ENCODE measurements at regions not wholly inside any gene's neighbourhood (a gene's known extent, or its start where the extent isn't known, plus 50 kb on each side); places are given as distances from the start of the nearest gene placed in this dataset.
A peak's percentile ranks its signal among the peaks of the same experiment; 100 is the strongest.
"Not testable (repeated sequence)": the region's sequence is repeated elsewhere in the genome, so short reads cannot be mapped to it uniquely, and the experiment has no call there.

GRCh38 chr1:81187635-81188034 is 613.1 kb upstream of the ADGRL2 start:
- no peak for DNase-seq

- no peak for DNase-seq
Measured at GRCh38 chr1:81186261-81186660, 614.5 kb upstream of the ADGRL2 start.

DNA sequence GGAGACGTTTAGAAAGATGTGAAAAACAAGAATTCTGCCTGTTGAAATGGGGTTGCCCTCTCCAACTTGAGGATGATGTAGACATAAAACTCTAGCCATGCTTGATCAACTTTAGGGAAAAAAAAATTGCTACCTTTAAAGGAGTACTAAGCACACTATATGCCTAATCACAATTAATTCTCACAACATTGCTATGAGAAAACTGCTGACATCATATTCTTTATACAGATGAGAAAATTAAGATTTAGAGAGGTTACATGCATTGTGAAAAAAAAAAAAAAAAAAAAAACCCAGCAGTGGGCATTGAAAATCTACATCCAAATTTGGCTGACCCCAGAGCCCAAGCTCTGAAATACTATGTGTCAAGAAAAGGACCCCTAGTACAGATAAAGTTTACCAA is 617.2 kb upstream of the ADGRL2 start:
- DNase-seq, result no peak

DNA sequence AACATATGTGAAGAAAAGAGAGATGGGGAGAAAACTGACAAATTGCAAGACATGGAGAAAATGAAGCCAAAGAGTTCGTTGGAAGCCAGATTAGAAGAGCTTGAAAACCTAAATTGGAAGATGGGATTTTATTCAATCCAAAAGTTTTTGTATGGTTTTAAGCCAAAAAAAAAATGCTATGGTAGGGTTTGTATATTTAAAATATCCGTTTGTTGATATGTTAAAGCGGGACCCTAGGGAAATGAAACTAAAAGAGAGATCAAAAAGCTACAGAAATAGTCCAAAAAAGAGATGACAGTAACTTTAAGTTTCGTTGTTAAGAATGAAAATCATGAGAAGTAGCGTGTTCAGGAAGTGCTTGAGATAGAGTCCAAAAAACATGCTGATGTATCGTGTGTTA is 617.7 kb upstream of the ADGRL2 start:
- DNase-seq, result no peak

GRCh38 chr1:81179242-81179641 is 621.5 kb upstream of the ADGRL2 start:
- DNase-seq, result peak in 1 of 2 experiments; percentile 12

GRCh38 chr1:81178431-81179093 is 622.2 kb upstream of the ADGRL2 start:
- DNase-seq, result not testable (repeated sequence)

GRCh38 chr1:81174811-81175476 is 625.8 kb upstream of the ADGRL2 start:
- DNase-seq, result peak; percentile 40 to 49

GRCh38 chr1:81174052-81174451 is 626.7 kb upstream of the ADGRL2 start:
- no peak for DNase-seq

GRCh38 chr1:81172483-81172882 is 628.3 kb upstream of the ADGRL2 start:
- DNase-seq, result no peak

DNA sequence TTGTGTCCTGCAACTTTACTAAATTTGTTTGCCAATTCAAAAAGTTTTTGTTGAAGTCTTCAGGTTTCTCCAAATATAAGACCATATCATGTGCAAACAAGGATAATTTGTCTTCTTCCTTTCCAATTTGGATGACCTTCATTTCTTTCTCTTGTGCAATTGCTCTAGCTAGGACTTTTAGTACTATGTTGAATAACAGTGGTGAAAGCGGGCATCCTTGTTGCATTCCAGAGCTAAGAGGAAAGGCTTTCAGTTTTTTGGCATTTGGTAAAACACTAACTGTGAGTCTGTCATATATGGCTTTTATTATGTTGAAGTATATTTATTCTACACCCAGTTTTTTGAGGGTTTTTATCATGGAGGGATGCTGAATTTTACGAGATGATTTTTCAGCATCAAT is 630.0 kb upstream of the ADGRL2 start:
- DNase-seq, result no peak

- DNase-seq, result peak in 1 of 2 experiments; percentile 16
Measured at GRCh38 chr1:81165963-81166362, 634.8 kb upstream of the ADGRL2 start.

DNA sequence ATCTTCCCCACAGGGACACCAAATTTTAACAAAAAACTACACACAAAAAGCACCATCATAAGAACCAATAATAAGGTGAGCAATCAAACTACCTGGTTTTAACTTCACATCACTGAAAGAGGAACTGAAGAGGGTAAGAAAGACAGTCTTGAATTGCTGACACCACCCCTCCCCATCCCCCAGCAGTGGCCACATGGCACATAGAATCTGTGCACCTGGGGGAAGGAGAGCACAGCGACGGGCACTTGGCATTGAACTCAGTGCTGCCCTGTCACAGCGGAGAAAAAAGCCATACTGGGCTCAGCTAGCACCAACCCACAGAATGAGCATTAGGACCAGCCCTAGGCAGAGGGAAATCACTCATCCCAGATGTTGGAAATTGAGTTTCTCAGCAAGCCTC is 640.0 kb upstream of the ADGRL2 start:
- no peak for DNase-seq

GRCh38 chr1:81158592-81158991 is 642.1 kb upstream of the ADGRL2 start:
- DNase-seq, result no peak

DNA sequence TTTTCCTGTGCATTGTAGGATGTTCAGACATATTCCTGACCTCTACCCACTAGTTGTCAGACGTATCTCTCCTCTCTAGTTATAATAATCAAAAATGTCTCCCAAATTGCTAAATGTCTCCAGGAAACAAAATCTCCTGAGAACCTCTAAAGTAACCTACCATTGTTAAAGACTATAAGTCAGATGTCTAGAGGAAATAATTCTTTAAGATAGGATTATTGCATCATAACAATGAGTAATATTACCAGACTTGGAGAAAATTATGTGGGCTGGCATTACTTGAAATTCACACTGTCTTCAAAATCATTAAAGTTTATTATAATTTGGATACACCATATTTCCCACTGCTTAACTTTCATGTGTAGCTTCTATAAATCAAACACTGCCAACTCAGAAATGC is 643.0 kb upstream of the ADGRL2 start:
- DNase-seq, result no peak

GRCh38 chr1:81156887-81157286 is 643.8 kb upstream of the ADGRL2 start:
- DNase-seq, result no peak

- DNase-seq, result no peak
Measured at GRCh38 chr1:81155131-81155530, 645.6 kb upstream of the ADGRL2 start.

DNA sequence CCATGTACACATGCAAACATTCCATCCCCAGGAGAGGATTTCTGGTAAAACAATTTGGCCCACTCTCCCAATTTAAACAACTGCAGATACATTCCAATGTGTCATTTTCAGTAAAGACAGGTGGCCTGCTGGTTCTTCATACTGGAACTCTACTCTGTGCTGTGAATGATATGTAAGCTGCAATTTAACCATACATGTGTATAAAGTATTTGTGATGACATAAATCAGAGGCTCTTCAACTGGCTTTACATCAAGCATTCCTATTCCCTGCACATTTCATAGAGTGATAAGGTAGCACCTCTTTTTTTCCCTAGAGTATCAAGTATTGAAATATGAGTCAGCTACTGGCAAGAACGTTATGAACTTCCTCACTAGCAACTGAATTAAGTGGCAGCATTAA is 649.5 kb upstream of the ADGRL2 start:
- no peak for DNase-seq

- DNase-seq, result no peak
Measured at GRCh38 chr1:81149649-81150325, 650.9 kb upstream of the ADGRL2 start.

- no peak for DNase-seq
Measured at GRCh38 chr1:81144240-81144825, 656.4 kb upstream of the ADGRL2 start.

DNA sequence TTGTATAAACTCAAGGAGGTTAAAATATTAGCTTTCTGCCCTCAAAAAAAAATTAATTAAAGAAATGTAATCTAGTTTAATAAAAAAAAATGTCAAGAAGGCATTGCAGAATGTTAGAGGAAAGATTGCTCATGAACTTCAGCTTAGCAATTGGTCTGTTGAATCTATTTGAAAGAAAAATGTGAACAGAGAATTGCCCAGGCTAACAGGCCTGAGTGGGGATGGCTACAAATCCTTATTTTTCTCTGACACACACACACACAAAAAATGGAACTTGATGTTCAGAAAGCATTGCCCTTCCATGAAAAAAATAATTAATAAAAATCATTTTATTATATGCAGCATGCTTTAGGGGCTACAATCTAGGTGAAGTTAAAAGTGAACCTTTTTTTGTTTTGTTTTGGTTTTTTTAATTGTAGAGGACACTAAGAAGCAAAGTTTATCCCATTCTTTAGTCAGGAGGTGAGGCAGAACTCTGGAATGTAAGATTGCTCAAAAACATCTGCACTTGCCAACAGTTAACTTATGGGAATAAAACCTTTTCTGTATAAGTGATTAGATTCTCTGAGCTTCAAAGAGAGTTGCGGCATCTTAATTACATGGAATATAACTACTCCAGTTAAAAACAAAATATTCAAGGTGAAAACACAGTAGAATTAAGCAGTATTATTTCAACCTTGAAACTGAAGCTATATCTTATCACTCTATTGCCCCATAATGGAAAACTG is 658.5 kb upstream of the ADGRL2 start:
- DNase-seq, result peak in 1 of 2 experiments; percentile 28

- no peak for DNase-seq
Measured at GRCh38 chr1:81135524-81135923, 665.2 kb upstream of the ADGRL2 start.

DNA sequence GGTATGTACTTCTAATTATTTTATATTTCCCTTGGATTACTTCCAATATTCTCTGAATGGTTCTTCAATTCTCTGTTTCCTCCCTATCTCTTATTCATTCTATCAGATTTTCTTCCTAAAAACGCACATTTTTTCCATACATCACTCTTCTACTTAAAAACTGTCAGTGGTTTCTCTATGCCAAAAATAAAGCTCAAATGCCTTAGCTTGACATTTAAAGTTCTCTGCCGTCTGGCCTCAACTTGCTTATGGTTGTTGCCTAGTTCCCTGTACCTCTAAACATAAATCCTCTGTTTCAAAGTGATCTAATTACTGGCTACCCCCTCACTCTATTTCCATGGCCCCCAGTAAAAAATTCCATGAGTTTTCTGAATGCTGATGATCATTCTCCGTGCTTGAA is 671.0 kb upstream of the ADGRL2 start:
- DNase-seq, result no peak

DNA sequence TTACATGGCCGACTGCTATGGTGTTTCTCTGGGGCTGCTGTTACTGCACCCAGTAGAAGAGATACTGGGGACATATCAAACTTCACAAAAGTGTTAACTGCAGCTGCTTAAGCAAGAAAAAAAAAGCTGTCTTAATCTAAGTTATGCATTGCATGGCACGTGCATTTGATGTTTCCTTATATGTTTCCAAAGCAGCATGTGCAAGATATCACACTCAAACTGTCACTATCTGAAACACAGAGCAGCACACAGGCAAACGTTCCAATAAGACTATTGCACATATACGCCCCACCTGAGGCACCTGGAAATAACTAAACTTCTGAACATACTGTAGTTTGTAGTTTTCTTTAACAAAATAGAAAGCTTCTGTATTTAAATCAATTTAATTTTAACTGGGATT is 671.4 kb upstream of the ADGRL2 start:
- DNase-seq, result no peak
